Astrocyte (in vitro differentiated cells and primary cell): ENCODE measurements at regions not wholly inside any gene's neighbourhood (a gene's known extent, or its start where the extent isn't known, plus 50 kb on each side); places are given as distances from the start of the nearest gene placed in this dataset.
"Not testable (repeated sequence)": the region's sequence is repeated elsewhere in the genome, so short reads cannot be mapped to it uniquely, and the experiment has no call there.

ENCODE experiments used
- DNase-seq: peaks from one replicate; pipeline ENCODE4 v3.0.0-alpha.2; 2010; ENCODE audit warnings: low read depth
- FAIRE-seq: peaks from 2 replicates; lab custom pipeline; 2011; peaks lifted over from hg19 to GRCh38; lab: Jason Lieb, UNC
- H2AFZ ChIP-seq: 2 replicates; pipeline ENCODE4 v1.6.0; 2012; ENCODE audit warnings: low read depth, low read length, inconsistent platforms
- H3K27ac ChIP-seq: 2 replicates; pipeline ENCODE4 v1.5.1; 2011; ENCODE audit warnings: low read depth, low read length, inconsistent platforms
- H3K27me3 ChIP-seq: 2 replicates; pipeline ENCODE4 v1.6.0; 2011; ENCODE audit warnings: low read length, inconsistent platforms; ENCODE audit not compliant: insufficient read depth
- H3K36me3 ChIP-seq: 2 replicates; pipeline ENCODE4 v1.5.1; 2011; ENCODE audit warnings: low read length, inconsistent platforms; ENCODE audit not compliant: insufficient read depth
- H3K4me1 ChIP-seq: 2 replicates; pipeline ENCODE4 v1.5.1; 2011; ENCODE audit warnings: low read length, inconsistent platforms; ENCODE audit not compliant: insufficient read depth
- H3K4me2 ChIP-seq: 2 replicates; pipeline ENCODE4 v1.6.0; 2012; ENCODE audit warnings: low read length, inconsistent platforms
- H3K4me3 ChIP-seq: 2 replicates; pipeline ENCODE4 v1.5.1; 2011; ENCODE audit warnings: low read depth, mild to moderate bottlenecking, low read length, inconsistent platforms; ENCODE audit not compliant: insufficient read depth
- H3K79me2 ChIP-seq: 2 replicates; pipeline ENCODE4 v1.6.0; 2012; ENCODE audit warnings: mild to moderate bottlenecking, low read length, inconsistent platforms; ENCODE audit not compliant: insufficient read depth
- H3K9ac ChIP-seq: 2 replicates; pipeline ENCODE4 v1.6.0; 2012; ENCODE audit warnings: mild to moderate bottlenecking, low read length, inconsistent platforms
- H3K9me3 ChIP-seq: 2 replicates; pipeline ENCODE4 v1.5.1; 2012; ENCODE audit warnings: low read depth, mild to moderate bottlenecking, low read length, inconsistent platforms; ENCODE audit not compliant: insufficient read depth
- H4K20me1 ChIP-seq: 2 replicates; pipeline ENCODE4 v1.6.0; 2012; ENCODE audit warnings: low read length, inconsistent platforms; ENCODE audit not compliant: insufficient read depth
- H3K27ac Mint-ChIP-seq: one replicate; pipeline ENCODE4 v1.8.0; 2021; ENCODE audit warnings: mild to moderate bottlenecking, mixed read lengths; ENCODE audit not compliant: unreplicated experiment
- H3K27me3 Mint-ChIP-seq: one replicate; pipeline ENCODE4 v1.8.0; 2021; ENCODE audit warnings: low read depth, mixed read lengths; ENCODE audit not compliant: unreplicated experiment
- H3K36me3 Mint-ChIP-seq: one replicate; pipeline ENCODE4 v1.8.0; 2021; ENCODE audit warnings: low read depth, mixed read lengths; ENCODE audit not compliant: unreplicated experiment
- H3K4me1 Mint-ChIP-seq: one replicate; pipeline ENCODE4 v1.8.0; 2021; ENCODE audit warnings: low read depth, mixed read lengths; ENCODE audit not compliant: unreplicated experiment
- H3K4me3 Mint-ChIP-seq: one replicate; pipeline ENCODE4 v1.8.0; 2021; ENCODE audit warnings: mild to moderate bottlenecking, moderate library complexity, mixed read lengths; ENCODE audit not compliant: unreplicated experiment
- H3K9me3 Mint-ChIP-seq: one replicate; pipeline ENCODE4 v1.8.0; 2021; ENCODE audit warnings: mild to moderate bottlenecking, mixed read lengths; ENCODE audit not compliant: unreplicated experiment
- EZH2 ChIP-seq: IDR thresholded peaks from 2 replicates; pipeline ENCODE4 v1.6.1; 2012; ENCODE audit warnings: mild to moderate bottlenecking, low read length, inconsistent platforms; ENCODE audit not compliant: insufficient read depth
- TF ChIP-seq, protein P1 (sequence below): IDR thresholded peaks from 2 replicates; pipeline ENCODE4 v1.5.1; 2011; ENCODE audit warnings: low read depth, mild to moderate bottlenecking, inconsistent platforms, low read length, moderate library complexity; ENCODE audit not compliant: insufficient read depth

DNA sequence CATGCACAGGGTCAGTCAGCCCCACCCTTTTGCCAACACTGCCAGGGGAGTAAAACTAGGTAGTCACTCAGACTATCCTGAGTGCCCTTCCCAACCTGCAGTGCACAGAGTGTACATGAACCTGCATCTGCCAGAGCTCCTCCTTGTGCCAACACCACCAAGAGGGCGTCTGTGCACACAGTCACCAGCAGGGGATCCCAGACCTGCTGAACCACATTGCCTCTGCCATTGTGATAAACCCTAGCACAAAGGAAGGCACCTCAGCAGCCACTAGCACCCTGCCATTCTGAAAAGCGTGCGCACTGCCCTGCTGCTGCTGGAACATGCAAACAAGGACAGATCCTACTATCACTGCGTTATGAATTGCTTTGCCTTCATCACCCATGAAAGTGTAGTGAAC is 247.8 kb upstream of the POU3F4 start:
- H3K27ac Mint-ChIP-seq, result no peak overlapping the region
- no peak overlapping the region for H3K27ac ChIP-seq
- no peaks in the 10 kb centered on the region for H3K27me3 Mint-ChIP-seq
- H3K9ac ChIP-seq, result no peak overlapping the region
- TF ChIP-seq EZH2, result no peak
- TF ChIP-seq, protein P1, sequence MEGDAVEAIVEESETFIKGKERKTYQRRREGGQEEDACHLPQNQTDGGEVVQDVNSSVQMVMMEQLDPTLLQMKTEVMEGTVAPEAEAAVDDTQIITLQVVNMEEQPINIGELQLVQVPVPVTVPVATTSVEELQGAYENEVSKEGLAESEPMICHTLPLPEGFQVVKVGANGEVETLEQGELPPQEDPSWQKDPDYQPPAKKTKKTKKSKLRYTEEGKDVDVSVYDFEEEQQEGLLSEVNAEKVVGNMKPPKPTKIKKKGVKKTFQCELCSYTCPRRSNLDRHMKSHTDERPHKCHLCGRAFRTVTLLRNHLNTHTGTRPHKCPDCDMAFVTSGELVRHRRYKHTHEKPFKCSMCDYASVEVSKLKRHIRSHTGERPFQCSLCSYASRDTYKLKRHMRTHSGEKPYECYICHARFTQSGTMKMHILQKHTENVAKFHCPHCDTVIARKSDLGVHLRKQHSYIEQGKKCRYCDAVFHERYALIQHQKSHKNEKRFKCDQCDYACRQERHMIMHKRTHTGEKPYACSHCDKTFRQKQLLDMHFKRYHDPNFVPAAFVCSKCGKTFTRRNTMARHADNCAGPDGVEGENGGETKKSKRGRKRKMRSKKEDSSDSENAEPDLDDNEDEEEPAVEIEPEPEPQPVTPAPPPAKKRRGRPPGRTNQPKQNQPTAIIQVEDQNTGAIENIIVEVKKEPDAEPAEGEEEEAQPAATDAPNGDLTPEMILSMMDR, result no peak
- H3K9me3 ChIP-seq, result no peaks in the 10 kb centered on the region
- no peaks in the 10 kb centered on the region for H3K36me3 Mint-ChIP-seq
- H3K4me1 Mint-ChIP-seq, result no peaks in the 10 kb centered on the region
- H4K20me1 ChIP-seq, result no peaks in the 10 kb centered on the region
- no peak overlapping the region for H3K4me3 ChIP-seq
- H3K4me3 Mint-ChIP-seq, result no peak overlapping the region
- no peaks in the 10 kb centered on the region for H3K79me2 ChIP-seq
- no peak overlapping the region for H2AFZ ChIP-seq
- H3K9me3 Mint-ChIP-seq, result no peaks in the 10 kb centered on the region
- H3K4me2 ChIP-seq, result no peak overlapping the region
- H3K27me3 ChIP-seq, result no peaks in the 10 kb centered on the region
- DNase-seq (no peak), FAIRE-seq (peak; percentile 71)
- no peaks in the 10 kb centered on the region for H3K36me3 ChIP-seq
- no peaks in the 10 kb centered on the region for H3K4me1 ChIP-seq

- not testable (repeated sequence) for H4K20me1 ChIP-seq, H3K36me3 Mint-ChIP-seq, H3K9me3 Mint-ChIP-seq, FAIRE-seq, H3K27me3 Mint-ChIP-seq, H3K27ac Mint-ChIP-seq, H3K36me3 ChIP-seq, DNase-seq, H3K4me3 Mint-ChIP-seq, H3K9ac ChIP-seq, H3K4me1 Mint-ChIP-seq, H3K4me1 ChIP-seq, H3K79me2 ChIP-seq, H3K4me3 ChIP-seq, H3K27me3 ChIP-seq, H3K27ac ChIP-seq, H3K9me3 ChIP-seq, H2AFZ ChIP-seq, H3K4me2 ChIP-seq
These were observed 245.9 kb upstream of the POU3F4 start for GRCh38 chrX:83262218-83262617.

GRCh38 chrX:83278988-83279387 is 229.1 kb upstream of the POU3F4 start:
- H3K36me3 ChIP-seq, result no peaks in the 10 kb centered on the region
- no peaks in the 10 kb centered on the region for H4K20me1 ChIP-seq
- H3K9ac ChIP-seq, result no peak overlapping the region
- no peak overlapping the region for H3K27ac ChIP-seq
- no peaks in the 10 kb centered on the region for H3K9me3 ChIP-seq
- H3K4me3 Mint-ChIP-seq, result no peak overlapping the region
- no peaks in the 10 kb centered on the region for H3K4me1 Mint-ChIP-seq
- H3K27ac Mint-ChIP-seq, result no peak overlapping the region
- no peak overlapping the region for H3K4me3 ChIP-seq
- H3K4me2 ChIP-seq, result no peak overlapping the region
- H3K79me2 ChIP-seq, result no peaks in the 10 kb centered on the region
- H3K4me1 ChIP-seq, result no peaks in the 10 kb centered on the region
- TF ChIP-seq, protein P1, result no peak
- no peak for TF ChIP-seq EZH2
- peak; percentile 5 for FAIRE-seq
- H3K27me3 Mint-ChIP-seq, result no peaks in the 10 kb centered on the region
- H3K9me3 Mint-ChIP-seq, result peaks cover 2% of the 10 kb centered on the region
- H3K27me3 ChIP-seq, result no peaks in the 10 kb centered on the region
- no peak for DNase-seq
- H3K36me3 Mint-ChIP-seq, result no peaks in the 10 kb centered on the region
- no peak overlapping the region for H2AFZ ChIP-seq

GRCh38 chrX:83286627-83287026 is 221.5 kb upstream of the POU3F4 start:
- not testable (repeated sequence) for H3K27me3 Mint-ChIP-seq, H3K4me1 ChIP-seq, H3K9ac ChIP-seq, H3K9me3 ChIP-seq, H3K4me3 ChIP-seq, H3K27ac Mint-ChIP-seq, H3K79me2 ChIP-seq, H3K4me1 Mint-ChIP-seq, DNase-seq, H3K36me3 ChIP-seq, H3K4me3 Mint-ChIP-seq, H3K4me2 ChIP-seq, H3K27ac ChIP-seq, H2AFZ ChIP-seq, H4K20me1 ChIP-seq, H3K9me3 Mint-ChIP-seq, H3K36me3 Mint-ChIP-seq, H3K27me3 ChIP-seq, FAIRE-seq
